Spleen (tissue), 7 donors: ENCODE measurements at regions not wholly inside any gene's neighbourhood (a gene's known extent, or its start where the extent isn't known, plus 50 kb on each side); places are given as distances from the start of the nearest gene placed in this dataset.

Experiments
- POLR2AphosphoS5 ChIP-seq, 3 donors: sonication (generic); formaldehyde crosslinking; IDR thresholded peaks; one replicate each; pipeline ENCODE4 v1.5.1; 2017; ENCODE audit warnings: antibody characterized with exemption in 3 of 3
- TF ChIP-seq, protein P1 (sequence below), 11 experiments: fragments of 200-600 bp in 7 of 11; fragments of 450-650 bp in 4 of 11; sonication (generic) in 4 of 11; IDR thresholded peaks in 8 of 11; conservative IDR thresholded peaks in 3 of 11; 1 replicate in 7 of 11; 2 replicates in 4 of 11; pipeline versions ENCODE4 v1.4.0 to v1.8.0; 2016 to 2021; ENCODE audit warnings: antibody characterized with exemption in 11 of 11, inconsistent platforms in 4 of 11, mild to moderate bottlenecking in 1 of 11
- donor health status: DM: no; HTN: no; CAD: no; lungs with moderate emphysema.
- donor health status: DM: no; HTN: no; CAD: no.
- donor health status: DM: no; HTN: no; CAD: no.

DNA sequence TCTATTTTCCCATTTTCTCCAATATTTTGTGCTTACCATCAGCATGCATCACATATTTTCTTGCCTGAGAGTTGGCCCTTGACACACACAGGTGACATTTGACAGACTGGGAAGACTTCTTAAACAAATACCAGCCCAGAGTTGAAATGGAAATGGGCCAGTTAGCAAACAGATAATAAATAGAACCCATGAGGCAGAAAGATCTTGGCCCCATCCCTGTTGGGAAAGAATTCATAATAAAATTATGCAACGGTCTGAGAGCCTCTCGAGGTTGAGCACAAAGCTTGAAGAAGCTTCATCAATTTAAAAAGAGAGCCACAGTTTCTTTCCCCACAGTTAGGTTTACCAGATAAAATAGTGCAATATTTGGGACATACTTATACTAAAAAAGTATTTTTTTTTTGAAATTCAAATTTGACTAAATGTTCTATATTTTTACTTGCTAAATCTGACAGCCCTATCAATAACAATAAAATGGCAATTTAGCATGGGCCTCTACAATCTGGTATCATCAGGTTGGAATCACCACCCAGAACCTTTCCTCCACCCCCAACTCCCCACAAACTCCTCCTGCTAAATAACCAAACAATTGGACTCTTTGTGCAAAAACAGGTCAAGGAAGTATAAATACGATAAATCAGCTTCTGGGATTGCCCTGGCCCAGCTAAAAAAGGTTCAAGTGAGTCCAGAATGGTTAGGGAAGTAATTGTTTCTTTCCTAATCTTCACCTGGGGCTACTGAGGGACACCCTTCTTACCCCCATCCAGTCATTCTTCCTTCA lies 129.8 kb downstream of the CD164 start:
- TF ChIP-seq, protein P1, sequence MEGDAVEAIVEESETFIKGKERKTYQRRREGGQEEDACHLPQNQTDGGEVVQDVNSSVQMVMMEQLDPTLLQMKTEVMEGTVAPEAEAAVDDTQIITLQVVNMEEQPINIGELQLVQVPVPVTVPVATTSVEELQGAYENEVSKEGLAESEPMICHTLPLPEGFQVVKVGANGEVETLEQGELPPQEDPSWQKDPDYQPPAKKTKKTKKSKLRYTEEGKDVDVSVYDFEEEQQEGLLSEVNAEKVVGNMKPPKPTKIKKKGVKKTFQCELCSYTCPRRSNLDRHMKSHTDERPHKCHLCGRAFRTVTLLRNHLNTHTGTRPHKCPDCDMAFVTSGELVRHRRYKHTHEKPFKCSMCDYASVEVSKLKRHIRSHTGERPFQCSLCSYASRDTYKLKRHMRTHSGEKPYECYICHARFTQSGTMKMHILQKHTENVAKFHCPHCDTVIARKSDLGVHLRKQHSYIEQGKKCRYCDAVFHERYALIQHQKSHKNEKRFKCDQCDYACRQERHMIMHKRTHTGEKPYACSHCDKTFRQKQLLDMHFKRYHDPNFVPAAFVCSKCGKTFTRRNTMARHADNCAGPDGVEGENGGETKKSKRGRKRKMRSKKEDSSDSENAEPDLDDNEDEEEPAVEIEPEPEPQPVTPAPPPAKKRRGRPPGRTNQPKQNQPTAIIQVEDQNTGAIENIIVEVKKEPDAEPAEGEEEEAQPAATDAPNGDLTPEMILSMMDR (IDR thresholded peaks at IDR 0.05 in 8 of 11, conservative IDR thresholded peaks at IDR 0.05 in 3 of 11), result no peak
- no peak for TF ChIP-seq POLR2AphosphoS5 (IDR thresholded peaks at IDR 0.05)
